GM18505 (cell line): ENCODE measurements at regions not wholly inside any gene's neighbourhood (a gene's known extent, or its start where the extent isn't known, plus 50 kb on each side); places are given as distances from the start of the nearest gene placed in this dataset.
"Not testable (repeated sequence)": the region's sequence is repeated elsewhere in the genome, so short reads cannot be mapped to it uniquely, and the experiment has no call there.

Experiments
- ATAC-seq: cut with Tn5 transposase; IDR thresholded peaks from one replicate; pipeline ENCODE4 v1.9.1; 2021; ENCODE audit not compliant: unreplicated experiment
- POLR2A ChIP-seq: IDR thresholded peaks from 4 replicates; pipeline ENCODE4 v1.6.1; 2011; ENCODE audit warnings: borderline replicate concordance; ENCODE audit not compliant: insufficient read depth, insufficient read length; ENCODE audit errors: extremely low read depth

DNA sequence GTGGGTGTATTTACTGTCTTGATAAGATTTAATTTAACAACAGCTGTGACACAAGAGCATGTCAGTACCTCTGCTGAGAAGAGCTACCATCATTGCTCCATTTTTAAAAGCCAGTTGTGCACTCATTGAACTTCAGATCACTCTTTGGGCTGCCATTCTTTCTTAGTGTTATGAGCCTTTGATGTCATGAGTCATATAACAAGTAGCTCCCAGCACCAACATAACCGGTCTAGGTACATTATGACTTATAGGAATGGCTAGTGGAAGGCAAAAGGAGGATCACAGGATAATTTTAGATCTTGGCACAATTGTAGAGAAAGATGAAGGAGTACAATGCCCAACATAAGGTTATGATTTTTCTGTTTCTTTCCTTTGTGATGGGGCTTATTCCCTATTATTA, 170.8 kb upstream of the FBN2 start:
- ATAC-seq: no peak
- no peak for TF ChIP-seq POLR2A

DNA sequence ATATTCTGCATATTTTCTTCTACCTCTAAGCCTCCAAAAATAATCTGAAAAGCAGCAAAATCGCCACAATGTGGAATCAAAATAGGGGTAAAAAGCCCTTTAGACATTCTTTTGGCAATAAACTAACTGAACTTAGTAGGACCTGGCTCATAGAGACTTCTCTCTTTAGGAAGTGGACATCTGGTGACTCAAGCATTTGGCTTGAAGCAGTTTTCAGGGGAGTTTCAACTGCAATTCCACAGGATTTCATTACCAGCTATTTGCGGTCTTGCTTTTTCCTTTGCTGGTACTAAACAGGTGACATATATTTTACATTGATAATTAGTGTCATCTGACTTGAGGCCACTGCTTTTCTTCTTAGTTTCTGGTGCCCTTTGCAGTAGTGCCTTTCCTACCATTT, 173.2 kb upstream of the FBN2 start:
- no peak for TF ChIP-seq POLR2A
- ATAC-seq: no peak

DNA sequence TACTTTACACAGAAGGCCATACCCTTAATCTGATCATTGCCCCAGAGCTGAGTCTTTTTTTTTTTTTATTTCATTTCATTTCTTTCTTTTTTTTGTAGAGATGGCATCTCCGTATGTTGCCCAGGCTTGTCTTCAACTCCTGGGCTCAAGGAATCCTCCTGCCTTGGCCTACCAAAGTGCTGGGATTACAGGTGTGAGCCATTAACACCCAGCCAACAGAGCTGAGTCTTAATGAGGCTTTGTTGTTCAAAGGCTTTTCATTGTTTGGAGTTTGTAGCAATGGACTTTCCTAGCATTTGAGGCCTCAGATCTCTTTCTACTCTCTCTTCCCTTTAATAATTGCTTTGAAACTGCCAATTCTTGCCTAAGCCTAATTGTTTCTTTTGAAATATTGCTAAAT, 176.5 kb upstream of the FBN2 start:
- no peak for ATAC-seq
- no peak for TF ChIP-seq POLR2A

DNA sequence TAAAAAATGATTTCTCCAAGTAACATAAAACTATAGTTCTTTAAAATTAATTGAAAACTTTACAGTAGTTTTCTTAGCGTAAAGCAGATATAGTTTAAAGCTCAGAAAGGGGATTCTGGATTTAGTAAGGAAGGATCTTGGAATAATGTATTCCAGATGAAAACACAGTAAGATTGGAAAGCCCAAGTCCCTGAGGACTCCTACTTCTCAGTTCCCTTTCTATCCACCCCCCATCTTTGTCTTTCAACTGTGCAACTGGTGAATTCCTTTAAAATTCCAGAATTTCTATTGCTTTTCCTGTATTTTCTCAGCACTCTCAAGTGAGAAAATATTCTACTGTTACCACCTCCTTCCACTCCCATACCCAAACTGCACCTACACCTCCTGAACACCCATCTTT, 184.5 kb upstream of the FBN2 start:
- no peak for TF ChIP-seq POLR2A
- ATAC-seq: no peak

DNA sequence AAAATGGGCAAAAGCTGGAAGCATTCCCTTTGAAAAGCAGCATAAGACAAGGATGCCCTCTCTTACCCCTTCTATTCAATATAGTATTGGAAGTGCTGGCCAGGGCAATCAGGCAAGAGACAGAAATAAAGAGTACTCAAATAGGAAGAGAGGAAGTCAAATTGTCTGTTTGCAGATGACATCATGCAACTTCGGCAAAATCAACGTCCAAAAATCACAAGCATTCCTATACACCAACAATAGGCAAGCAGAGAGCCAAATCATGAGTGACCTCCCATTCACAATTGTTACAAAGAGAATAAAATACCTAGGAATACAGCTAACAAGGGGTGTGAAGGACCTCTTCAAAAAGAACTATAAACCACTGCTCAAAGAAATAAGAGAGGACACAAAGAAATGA, 192.0 kb upstream of the FBN2 start:
- not testable (repeated sequence) for ATAC-seq

- not testable (repeated sequence) for ATAC-seq
Measured at GRCh38 chr5:128735656-128736055, 197.6 kb upstream of the FBN2 start.

DNA sequence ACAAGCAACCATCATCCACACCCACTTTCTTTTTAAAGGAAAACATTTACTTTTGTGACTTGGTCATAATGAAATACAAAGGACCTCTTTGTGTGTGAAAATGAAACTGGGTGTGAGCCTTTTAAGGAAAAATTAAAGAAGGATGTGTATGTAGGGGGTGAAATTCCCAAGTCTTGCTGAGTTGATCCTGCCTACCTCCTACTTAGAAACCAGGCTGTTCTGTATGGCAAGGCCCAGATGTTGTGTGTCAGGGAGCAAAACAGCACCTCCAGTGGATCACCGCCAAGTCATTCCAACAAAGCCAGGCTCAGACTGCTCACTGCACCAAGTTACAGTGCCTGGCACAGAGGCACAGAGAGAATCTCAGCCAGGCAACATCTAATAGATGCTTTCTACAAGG, 198.5 kb upstream of the FBN2 start:
- TF ChIP-seq POLR2A: no peak
- ATAC-seq: no peak

- TF ChIP-seq POLR2A: no peak
- ATAC-seq: no peak
Measured at GRCh38 chr5:128749136-128749898, 211.3 kb upstream of the FBN2 start.

DNA sequence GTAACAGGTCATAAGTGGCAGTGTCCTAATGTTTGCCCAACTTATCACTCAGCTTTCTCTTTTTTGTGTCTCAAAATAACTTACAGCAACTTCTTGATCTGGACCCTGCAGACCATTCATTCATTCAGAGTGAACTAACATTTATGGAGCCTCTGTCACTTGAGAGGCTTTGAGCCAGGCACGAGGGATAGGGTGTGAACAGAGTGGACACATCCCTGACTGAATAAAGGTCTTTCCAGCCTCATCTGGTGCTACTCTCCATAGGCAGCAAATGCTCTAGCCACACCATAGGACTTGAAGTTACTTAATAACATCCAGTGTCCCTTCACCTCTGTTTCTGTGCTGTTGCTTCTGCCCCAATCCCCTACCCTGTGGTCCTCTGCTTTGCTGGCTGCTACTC, 212.1 kb upstream of the FBN2 start:
- TF ChIP-seq POLR2A: no peak

DNA sequence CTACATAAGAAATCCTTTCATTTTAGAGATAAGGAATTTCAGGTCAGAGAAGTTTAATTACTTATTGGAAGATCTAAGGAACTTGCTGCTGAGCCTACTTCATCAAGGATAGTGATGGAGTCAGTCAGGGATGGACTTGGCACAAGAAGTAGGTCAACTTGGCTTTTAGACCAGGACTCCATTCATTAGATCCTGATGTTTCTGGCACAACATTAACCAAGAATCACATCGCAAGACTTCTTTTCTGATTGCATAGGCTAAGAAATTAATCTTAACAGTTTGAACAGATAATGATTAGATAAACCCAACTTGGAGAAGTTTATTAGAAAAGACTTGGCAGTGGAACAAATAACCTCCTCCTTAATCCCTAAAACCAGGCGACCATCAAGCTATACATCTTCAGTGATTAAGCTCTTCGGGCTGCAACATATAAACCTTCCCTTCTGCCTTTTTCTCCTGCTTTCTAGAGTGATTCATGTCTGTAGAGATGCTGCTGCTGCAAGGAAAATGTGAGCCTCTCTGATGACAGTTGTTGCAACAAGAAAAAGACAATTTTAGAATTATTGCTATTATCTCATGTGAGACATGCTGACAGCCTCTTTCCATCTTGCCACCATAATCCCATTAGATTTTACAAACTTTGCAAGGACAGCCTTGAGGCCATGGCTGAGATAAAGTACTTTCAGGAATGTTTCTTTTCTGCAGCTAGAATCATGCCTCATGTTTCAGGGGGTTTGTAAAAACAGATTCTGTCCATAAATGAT, 207.9 kb upstream of the SLC27A6 start:
- no peak for ATAC-seq
- TF ChIP-seq POLR2A: no peak

More for the DNA sequence above, 212.1 kb upstream of the FBN2 start:
- ATAC-seq: no peak

- ATAC-seq: no peak
- TF ChIP-seq POLR2A: no peak
Measured at GRCh38 chr5:128762661-128763306, 202.5 kb upstream of the SLC27A6 start.

- ATAC-seq: no peak
Measured at GRCh38 chr5:128763321-128763720, 202.0 kb upstream of the SLC27A6 start.

GRCh38 chr5:128764601-128765310, 200.5 kb upstream of the SLC27A6 start:
- no peak for TF ChIP-seq POLR2A
- ATAC-seq: no peak

More at GRCh38 chr5:128763321-128763720, 202.0 kb upstream of the SLC27A6 start:
- TF ChIP-seq POLR2A: no peak
